Upper lobe of left lung (tissue), 6 donors: ENCODE measurements at regions not wholly inside any gene's neighbourhood (a gene's known extent, or its start where the extent isn't known, plus 50 kb on each side); places are given as distances from the start of the nearest gene placed in this dataset.
"Not testable (repeated sequence)": the region's sequence is repeated elsewhere in the genome, so short reads cannot be mapped to it uniquely, and the experiment has no call there.

Experiments
- ATAC-seq, 2 donors: fragments of 200-7000 bp; cut with Tn5 transposase; one replicate each; pipeline ENCODE4 v1.9.1; 2022; ENCODE audit warnings: mild to moderate bottlenecking in 2 of 2, moderate library complexity in 2 of 2; ENCODE audit not compliant: low FRiP score in 2 of 2
- DNase-seq, 2 donors: peaks; one replicate each; pipeline ENCODE4 v3.0.0-alpha.2; 2019 to 2020
- H3K27ac ChIP-seq, 4 donors: fragments of 200-600 bp; sonication (generic); one replicate each; pipeline ENCODE4 v1.5.1; 2016 to 2019
- H3K27me3 ChIP-seq, 4 donors: fragments of 200-600 bp; sonication (generic); one replicate each; pipeline ENCODE4 v1.5.1; 2017 to 2019
- H3K36me3 ChIP-seq, 4 donors: fragments of 200-600 bp; sonication (generic); one replicate each; pipeline ENCODE4 v1.5.1; 2016 to 2019
- H3K4me1 ChIP-seq, 4 donors: fragments of 200-600 bp; sonication (generic); one replicate each; pipeline ENCODE4 v1.5.1; 2018 to 2019
- H3K4me3 ChIP-seq, 4 donors: fragments of 200-600 bp; sonication (generic); one replicate each; pipeline ENCODE4 v1.5.1; 2017 to 2019; ENCODE audit warnings: mild to moderate bottlenecking in 2 of 4, moderate library complexity in 1 of 4
- H3K9me3 ChIP-seq, 4 donors: fragments of 200-600 bp; sonication (generic); one replicate each; pipeline ENCODE4 v1.5.1; 2018 to 2019
- EP300 ChIP-seq, 4 donors: sonication (generic); formaldehyde crosslinking; IDR thresholded peaks; one replicate each; pipeline ENCODE4 v1.5.1; 2017; ENCODE audit warnings: antibody characterized with exemption in 4 of 4, control low read depth in 2 of 4
- POLR2A ChIP-seq, 4 donors: fragments of 450-650 bp; IDR thresholded peaks; one replicate each; pipeline ENCODE4 v1.5.1; 2016 to 2017; ENCODE audit warnings: antibody characterized with exemption in 4 of 4, mild to moderate bottlenecking in 2 of 4
- POLR2AphosphoS5 ChIP-seq, 2 donors: sonication (generic); formaldehyde crosslinking; IDR thresholded peaks; one replicate each; pipeline ENCODE4 v1.5.1; 2017; ENCODE audit warnings: antibody characterized with exemption in 2 of 2
- WGBS, 2 donors: methylation state at CpG; one replicate each; pipeline ENCODE4 v1.1.5; 2017 to 2018; 5-methylcytosine and 5-hydroxymethylcytosine counted together
- TF ChIP-seq, protein P1 (sequence below), 6 experiments: fragments of 450-650 bp in 4 of 6; fragments of 200-600 bp in 2 of 6; sonication (generic) in 2 of 6; IDR thresholded peaks; one replicate each; pipeline ENCODE4 v1.5.1; 2016 to 2019; ENCODE audit warnings: antibody characterized with exemption in 6 of 6
- donor health status: DM: no; HTN: no; CAD: no; lungs with moderate emphysema.
- donor health status: DM: no; HTN: yes; CAD: no; lungs with severe emphysema.

DNA sequence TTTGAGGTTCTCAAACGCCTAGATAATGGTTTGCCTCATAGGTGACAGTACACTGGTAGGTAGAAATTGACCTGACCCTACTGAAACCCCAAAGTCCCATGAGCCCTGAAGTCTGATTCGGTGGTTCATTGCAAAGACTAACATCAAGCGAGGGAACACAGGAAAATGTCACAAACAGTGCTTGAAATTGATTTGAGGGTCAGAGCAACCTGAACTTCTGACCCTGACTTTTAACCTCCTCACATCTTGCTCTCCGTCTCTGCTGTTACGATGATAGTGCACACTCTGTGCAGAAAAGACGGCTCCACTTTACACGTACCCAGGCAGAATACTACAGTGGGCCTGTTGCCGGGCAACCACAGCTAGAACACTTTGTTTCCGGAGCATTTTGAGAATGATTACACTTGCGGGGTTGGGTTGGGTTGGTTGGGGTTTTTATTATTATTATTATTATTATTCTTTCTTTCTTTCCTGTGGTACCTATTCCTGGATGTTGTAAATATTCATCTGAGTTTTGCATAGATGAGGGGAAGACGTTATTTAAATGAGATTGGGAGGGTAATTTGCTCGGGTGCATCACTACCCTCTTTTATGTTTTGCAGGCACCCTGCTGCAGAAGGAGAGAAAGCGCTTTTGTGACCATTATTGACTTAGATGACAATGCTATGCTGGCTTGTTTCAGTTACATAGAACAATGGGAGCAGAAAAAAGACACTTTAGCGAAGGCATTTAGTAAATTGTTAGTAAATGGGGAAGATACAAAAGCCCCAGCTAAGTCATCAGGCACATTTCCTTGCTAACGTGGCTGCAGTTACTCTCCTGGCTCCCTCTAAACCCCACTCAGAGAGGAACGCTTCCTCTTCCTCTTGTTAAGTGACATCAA lies 438.1 kb upstream of the NRP1 start:
- Histone ChIP-seq H3K36me3 (no peaks in the 10 kb centered on the region), H3K27me3 (no peaks in the 10 kb centered on the region), H3K4me1 (peaks cover 4 to 13% (median 8%) of the 10 kb centered on the region in 4 donors), H3K9me3 (no peaks in the 10 kb centered on the region), H3K27ac (peak overlapping the region in 1 of 4 donors; percentile 55), H3K4me3 (no peak overlapping the region)
- DNase-seq: no peak
- TF ChIP-seq POLR2AphosphoS5 (IDR thresholded peaks at IDR 0.05): no peak
- no peak for TF ChIP-seq EP300 (IDR thresholded peaks at IDR 0.05)
- TF ChIP-seq POLR2A (IDR thresholded peaks at IDR 0.05): no peak
- TF ChIP-seq, protein P1, sequence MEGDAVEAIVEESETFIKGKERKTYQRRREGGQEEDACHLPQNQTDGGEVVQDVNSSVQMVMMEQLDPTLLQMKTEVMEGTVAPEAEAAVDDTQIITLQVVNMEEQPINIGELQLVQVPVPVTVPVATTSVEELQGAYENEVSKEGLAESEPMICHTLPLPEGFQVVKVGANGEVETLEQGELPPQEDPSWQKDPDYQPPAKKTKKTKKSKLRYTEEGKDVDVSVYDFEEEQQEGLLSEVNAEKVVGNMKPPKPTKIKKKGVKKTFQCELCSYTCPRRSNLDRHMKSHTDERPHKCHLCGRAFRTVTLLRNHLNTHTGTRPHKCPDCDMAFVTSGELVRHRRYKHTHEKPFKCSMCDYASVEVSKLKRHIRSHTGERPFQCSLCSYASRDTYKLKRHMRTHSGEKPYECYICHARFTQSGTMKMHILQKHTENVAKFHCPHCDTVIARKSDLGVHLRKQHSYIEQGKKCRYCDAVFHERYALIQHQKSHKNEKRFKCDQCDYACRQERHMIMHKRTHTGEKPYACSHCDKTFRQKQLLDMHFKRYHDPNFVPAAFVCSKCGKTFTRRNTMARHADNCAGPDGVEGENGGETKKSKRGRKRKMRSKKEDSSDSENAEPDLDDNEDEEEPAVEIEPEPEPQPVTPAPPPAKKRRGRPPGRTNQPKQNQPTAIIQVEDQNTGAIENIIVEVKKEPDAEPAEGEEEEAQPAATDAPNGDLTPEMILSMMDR (IDR thresholded peaks at IDR 0.05): no peak
- WGBS, 2 donors: 38% methylated on average over 15 to 16 of the region's 16 CpGs
- ATAC-seq: peak in 1 of 2 donors; percentile 67

DNA sequence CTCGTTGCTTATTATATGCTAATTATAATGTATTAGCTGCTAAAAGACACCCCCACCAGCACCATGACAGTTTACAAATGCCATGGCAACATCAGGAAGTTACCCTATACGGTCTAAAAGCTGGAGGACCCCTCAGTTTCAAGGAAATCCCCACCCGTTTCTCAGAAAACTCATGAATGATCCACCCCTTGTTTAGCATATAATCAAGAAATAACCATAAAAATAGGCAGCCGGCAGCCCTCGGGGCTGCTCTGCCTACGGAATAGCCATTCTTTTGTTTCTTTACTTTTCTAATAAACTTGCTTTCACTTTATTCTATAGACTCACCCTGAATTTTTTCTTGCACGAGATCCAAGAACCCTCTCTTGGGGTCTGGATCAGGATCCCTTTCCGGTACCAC lies 437.4 kb upstream of the NRP1 start:
- H3K4me1 ChIP-seq: peaks cover 4 to 13% (median 8%) of the 10 kb centered on the region in 4 donors
- 75 to 78% methylated on average over 8 of the region's 8 CpGs for WGBS, 2 donors
- DNase-seq, H3K4me3 ChIP-seq, H3K9me3 ChIP-seq, H3K27me3 ChIP-seq, H3K36me3 ChIP-seq, H3K27ac ChIP-seq, ATAC-seq: not testable (repeated sequence)

DNA sequence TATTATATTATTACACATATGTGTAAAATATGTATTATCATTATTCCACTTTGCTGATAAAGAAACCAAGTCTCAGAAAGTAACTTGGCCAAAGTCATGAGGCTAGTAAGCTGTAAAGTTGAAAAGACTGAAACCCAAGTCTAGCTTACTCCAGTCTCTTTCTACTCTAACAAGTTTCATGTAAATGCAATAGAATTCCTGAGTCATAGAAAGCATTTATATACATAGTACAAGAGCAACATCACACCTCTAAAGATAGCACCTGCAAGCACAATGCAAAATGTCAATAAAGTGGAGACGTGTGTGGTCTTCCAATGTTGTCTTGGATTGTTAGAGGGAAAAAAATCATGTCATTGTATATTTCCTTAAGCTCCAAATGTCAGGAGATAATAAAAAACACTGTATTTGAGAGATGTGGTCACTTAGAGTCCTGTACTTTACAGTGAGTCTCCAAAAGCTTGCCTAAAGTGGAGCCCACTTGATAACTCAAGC lies 430.3 kb upstream of the NRP1 start:
- Histone ChIP-seq H3K27me3 (no peaks in the 10 kb centered on the region), H3K4me3 (no peak overlapping the region), H3K27ac (no peak overlapping the region), H3K36me3 (no peaks in the 10 kb centered on the region), H3K9me3 (no peaks in the 10 kb centered on the region), H3K4me1 (no peaks in the 10 kb centered on the region)
- 93% methylated on average over 1 of the region's 1 CpG for WGBS, 2 donors
- TF ChIP-seq POLR2A (IDR thresholded peaks at IDR 0.05): no peak
- TF ChIP-seq, protein P1 (IDR thresholded peaks at IDR 0.05): no peak
- no peak for TF ChIP-seq POLR2AphosphoS5 (IDR thresholded peaks at IDR 0.05)
- ATAC-seq (no peak), DNase-seq (no peak)

DNA sequence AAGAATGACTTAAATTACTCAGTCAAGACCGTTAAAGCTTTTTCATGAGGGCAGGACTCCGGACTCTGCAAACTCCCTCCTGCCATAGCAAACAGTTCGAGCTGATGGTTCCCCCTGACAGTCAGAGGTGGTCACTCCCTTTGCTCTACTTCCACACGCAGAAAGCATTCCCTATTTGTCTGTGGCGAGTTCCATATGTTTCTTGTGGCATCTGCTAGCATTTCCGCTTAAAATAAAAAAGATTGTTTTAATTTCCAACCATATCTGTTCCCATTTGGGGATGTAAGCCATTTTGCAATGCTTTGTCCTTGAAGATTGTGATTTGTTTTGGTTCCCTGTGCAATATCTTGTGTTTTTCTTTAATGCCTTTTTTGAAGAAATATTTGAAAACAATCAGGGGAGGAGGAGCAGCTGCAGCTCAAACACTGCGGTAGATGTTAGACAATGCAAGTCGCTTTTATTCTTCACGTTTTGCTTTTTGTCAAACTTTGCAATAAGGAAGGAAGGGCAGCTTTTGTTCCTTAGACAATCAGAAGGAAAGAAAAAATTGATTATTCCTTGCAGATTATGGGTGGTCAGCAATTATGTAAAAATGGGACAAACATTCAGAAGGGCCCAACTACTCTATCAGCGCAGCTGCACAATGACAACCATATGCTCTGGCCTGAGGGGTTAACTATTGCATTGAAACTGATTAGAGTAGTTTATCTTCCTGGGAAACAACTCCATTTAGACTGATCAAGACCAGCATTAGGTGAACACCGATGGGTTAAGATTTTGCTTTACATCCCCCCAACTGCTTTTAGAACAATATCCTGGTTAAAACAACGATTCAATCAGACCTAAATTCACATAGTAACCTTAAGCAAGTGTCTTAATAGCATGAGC lies 425.8 kb upstream of the NRP1 start:
- ATAC-seq: no peak
- no peaks in the 10 kb centered on the region for H3K36me3 ChIP-seq
- DNase-seq: no peak
- no peaks in the 10 kb centered on the region for H3K27me3 ChIP-seq
- no peaks in the 10 kb centered on the region for H3K4me1 ChIP-seq
- H3K27ac ChIP-seq: no peak overlapping the region
- no peak for TF ChIP-seq POLR2AphosphoS5 (IDR thresholded peaks at IDR 0.05)
- no peak for TF ChIP-seq EP300 (IDR thresholded peaks at IDR 0.05)
- TF ChIP-seq POLR2A (IDR thresholded peaks at IDR 0.05): no peak
- TF ChIP-seq, protein P1 (IDR thresholded peaks at IDR 0.05): no peak
- no peaks in the 10 kb centered on the region for H3K9me3 ChIP-seq
- H3K4me3 ChIP-seq: no peak overlapping the region
- 77 to 79% methylated on average over 12 of the region's 12 CpGs for WGBS, 2 donors

DNA sequence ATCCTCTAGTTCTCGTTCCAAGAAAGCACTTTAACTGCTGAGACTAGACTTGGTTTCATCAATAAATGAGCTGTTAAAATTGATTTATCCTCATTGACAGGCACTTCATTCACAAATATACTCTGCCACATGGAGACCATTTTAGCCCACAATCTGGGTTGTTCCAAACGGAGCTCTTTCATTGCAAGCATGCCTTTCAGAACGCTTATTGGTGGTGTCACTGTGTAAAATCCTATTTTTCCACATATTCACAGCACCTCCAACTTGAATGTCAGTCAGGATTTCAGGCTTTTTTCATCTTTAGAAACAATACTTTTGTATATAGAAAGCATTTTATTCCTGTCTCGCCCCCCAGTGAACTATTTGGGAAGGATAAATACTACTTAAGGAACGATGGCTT lies 424.7 kb upstream of the NRP1 start:
- TF ChIP-seq, protein P1 (IDR thresholded peaks at IDR 0.05): no peak
- no peak for TF ChIP-seq EP300 (IDR thresholded peaks at IDR 0.05)
- no peak for TF ChIP-seq POLR2AphosphoS5 (IDR thresholded peaks at IDR 0.05)
- no peak for TF ChIP-seq POLR2A (IDR thresholded peaks at IDR 0.05)
- no peaks in the 10 kb centered on the region for H3K36me3 ChIP-seq
- no peak overlapping the region for H3K27ac ChIP-seq
- DNase-seq: no peak
- H3K9me3 ChIP-seq: no peaks in the 10 kb centered on the region
- 90 to 93% methylated on average over 5 of the region's 5 CpGs for WGBS, 2 donors
- no peaks in the 10 kb centered on the region for H3K4me1 ChIP-seq
- ATAC-seq: no peak
- H3K27me3 ChIP-seq: no peaks in the 10 kb centered on the region
- H3K4me3 ChIP-seq: no peak overlapping the region
